ENCODE measurements at regions not wholly inside any gene's neighbourhood (a gene's known extent, or its start where the extent isn't known, plus 50 kb on each side); places are given as distances from the start of the nearest gene placed in this dataset.

- DNase-seq (ENCODE audit: low spot score): no peak
Measured at GRCh38 chr19:28509079-28509895, 703.7 kb downstream of the UQCRFS1 start.

- no peak for DNase-seq (ENCODE audit: low spot score)
Measured at GRCh38 chr19:28508666-28509065, 704.3 kb downstream of the UQCRFS1 start.

- no peak for DNase-seq (ENCODE audit: low spot score)
Measured at GRCh38 chr19:28505933-28506332, 707.0 kb downstream of the UQCRFS1 start.

GRCh38 chr19:28505134-28505533, 707.8 kb downstream of the UQCRFS1 start:
- DNase-seq (ENCODE audit: low spot score): no peak

GRCh38 chr19:28504727-28505126, 708.2 kb downstream of the UQCRFS1 start:
- DNase-seq (ENCODE audit: low spot score): no peak

GRCh38 chr19:28504139-28504538, 708.8 kb downstream of the UQCRFS1 start:
- DNase-seq (ENCODE audit: low spot score): no peak

GRCh38 chr19:28502879-28503734, 709.8 kb downstream of the UQCRFS1 start:
- DNase-seq (ENCODE audit: low spot score): no peak

GRCh38 chr19:28501976-28502375, 711.0 kb downstream of the UQCRFS1 start:
- no peak for DNase-seq (ENCODE audit: low spot score)

- DNase-seq (ENCODE audit: low spot score): no peak
Measured at GRCh38 chr19:28500982-28501630, 711.8 kb downstream of the UQCRFS1 start.

- no peak for DNase-seq (ENCODE audit: low spot score)
Measured at GRCh38 chr19:28500296-28500695, 712.7 kb downstream of the UQCRFS1 start.

GRCh38 chr19:28498404-28498976, 714.5 kb downstream of the UQCRFS1 start:
- DNase-seq (ENCODE audit: low spot score): no peak

- no peak for DNase-seq (ENCODE audit: low spot score)
Measured at GRCh38 chr19:28497887-28498286, 715.1 kb downstream of the UQCRFS1 start.

- DNase-seq (ENCODE audit: low spot score): no peak
Measured at GRCh38 chr19:28497137-28497536, 715.8 kb downstream of the UQCRFS1 start.

GRCh38 chr19:28495046-28495445, 717.9 kb downstream of the UQCRFS1 start:
- DNase-seq (ENCODE audit: low spot score): no peak

- DNase-seq (ENCODE audit: low spot score): no peak
Measured at GRCh38 chr19:28494461-28494860, 718.5 kb downstream of the UQCRFS1 start.

- DNase-seq (ENCODE audit: low spot score): no peak
Measured at GRCh38 chr19:28493884-28494283, 719.1 kb downstream of the UQCRFS1 start.

- no peak for DNase-seq (ENCODE audit: low spot score)
Measured at GRCh38 chr19:28492621-28493020, 720.3 kb downstream of the UQCRFS1 start.

GRCh38 chr19:28492201-28492600, 720.8 kb downstream of the UQCRFS1 start:
- no peak for DNase-seq (ENCODE audit: low spot score)

GRCh38 chr19:28489776-28490175, 723.2 kb downstream of the UQCRFS1 start:
- no peak for DNase-seq (ENCODE audit: low spot score)

- DNase-seq (ENCODE audit: low spot score): no peak
Measured at GRCh38 chr19:28489126-28489660, 723.8 kb downstream of the UQCRFS1 start.

GRCh38 chr19:28487999-28488398, 725.0 kb downstream of the UQCRFS1 start:
- DNase-seq (ENCODE audit: low spot score): no peak

GRCh38 chr19:28486926-28487325, 726.0 kb downstream of the UQCRFS1 start:
- no peak for DNase-seq (ENCODE audit: low spot score)

Data from D341Med (cell line).